ENCODE measurements at regions not wholly inside any gene's neighbourhood (a gene's known extent, or its start where the extent isn't known, plus 50 kb on each side); places are given as distances from the start of the nearest gene placed in this dataset.

- Mint-ChIP-seq H3K27me3 (ENCODE audit: low read depth) (peaks cover 11% of the 10 kb centered on the region), H3K4me1 (no peaks in the 10 kb centered on the region), H3K27ac (no peak overlapping the region), H3K9me3 (peaks cover 22% of the 10 kb centered on the region), H3K36me3 (ENCODE audit: low read depth) (no peaks in the 10 kb centered on the region), H3K4me3 (no peak overlapping the region)
- TF ChIP-seq, protein P1, sequence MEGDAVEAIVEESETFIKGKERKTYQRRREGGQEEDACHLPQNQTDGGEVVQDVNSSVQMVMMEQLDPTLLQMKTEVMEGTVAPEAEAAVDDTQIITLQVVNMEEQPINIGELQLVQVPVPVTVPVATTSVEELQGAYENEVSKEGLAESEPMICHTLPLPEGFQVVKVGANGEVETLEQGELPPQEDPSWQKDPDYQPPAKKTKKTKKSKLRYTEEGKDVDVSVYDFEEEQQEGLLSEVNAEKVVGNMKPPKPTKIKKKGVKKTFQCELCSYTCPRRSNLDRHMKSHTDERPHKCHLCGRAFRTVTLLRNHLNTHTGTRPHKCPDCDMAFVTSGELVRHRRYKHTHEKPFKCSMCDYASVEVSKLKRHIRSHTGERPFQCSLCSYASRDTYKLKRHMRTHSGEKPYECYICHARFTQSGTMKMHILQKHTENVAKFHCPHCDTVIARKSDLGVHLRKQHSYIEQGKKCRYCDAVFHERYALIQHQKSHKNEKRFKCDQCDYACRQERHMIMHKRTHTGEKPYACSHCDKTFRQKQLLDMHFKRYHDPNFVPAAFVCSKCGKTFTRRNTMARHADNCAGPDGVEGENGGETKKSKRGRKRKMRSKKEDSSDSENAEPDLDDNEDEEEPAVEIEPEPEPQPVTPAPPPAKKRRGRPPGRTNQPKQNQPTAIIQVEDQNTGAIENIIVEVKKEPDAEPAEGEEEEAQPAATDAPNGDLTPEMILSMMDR (IDR thresholded peaks at IDR 0.05; ENCODE audit: unreplicated experiment in 3 of 3): no peak
Observed at GRCh38 chr4:8928074-8928473, 56.4 kb upstream of the HMX1 start.

DNA sequence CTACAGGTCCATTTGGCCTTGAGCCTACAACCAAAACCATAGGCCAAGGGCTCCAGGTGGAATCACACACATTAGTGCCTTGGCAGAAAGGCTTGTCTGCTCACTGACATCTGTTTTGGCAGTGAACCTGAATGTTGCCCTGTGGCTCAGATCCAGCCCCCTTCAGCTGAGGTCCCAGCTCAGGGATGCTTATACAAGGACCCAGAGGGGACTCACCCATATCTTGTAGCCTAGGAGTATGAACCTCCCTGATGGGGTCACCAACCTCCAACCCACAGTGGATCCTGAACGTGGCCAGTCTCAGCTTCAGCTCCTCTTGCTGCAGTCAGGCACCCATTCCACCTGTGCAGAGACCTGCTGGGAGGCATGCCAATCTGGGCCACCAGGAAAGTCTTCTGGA lies 50.8 kb upstream of the HMX1 start:
- Mint-ChIP-seq H3K4me3 (no peak overlapping the region), H3K9me3 (peaks cover 21% of the 10 kb centered on the region), H3K27ac (no peak overlapping the region), H3K27me3 (ENCODE audit: low read depth) (peaks cover 45% of the 10 kb centered on the region), H3K4me1 (no peaks in the 10 kb centered on the region), H3K36me3 (ENCODE audit: low read depth) (no peaks in the 10 kb centered on the region)
- TF ChIP-seq, protein P1 (IDR thresholded peaks at IDR 0.05; ENCODE audit: unreplicated experiment in 3 of 3): no peak

GRCh38 chr4:8921465-8921864 lies 49.8 kb upstream of the HMX1 start:
- Mint-ChIP-seq H3K4me3 (no peak overlapping the region), H3K9me3 (peaks cover 17% of the 10 kb centered on the region), H3K36me3 (ENCODE audit: low read depth) (no peaks in the 10 kb centered on the region), H3K4me1 (no peaks in the 10 kb centered on the region), H3K27me3 (ENCODE audit: low read depth) (peaks cover 45% of the 10 kb centered on the region), H3K27ac (no peak overlapping the region)
- TF ChIP-seq, protein P1 (IDR thresholded peaks at IDR 0.05; ENCODE audit: unreplicated experiment in 3 of 3): no peak
